Spinal cord (tissue), 9 donors: ENCODE measurements at regions not wholly inside any gene's neighbourhood (a gene's known extent, or its start where the extent isn't known, plus 50 kb on each side); places are given as distances from the start of the nearest gene placed in this dataset.

ENCODE experiments used
- DNase-seq, 6 donors: peaks; one replicate each; pipeline versions ENCODE4 v3.0.0 to v3.0.0-alpha.2; 2013 to 2015; ENCODE audit warnings: low spot score in 6 of 6, low read depth in 4 of 6
- H3K27ac ChIP-seq: one replicate; pipeline ENCODE4 v1.5.1; 2013; ENCODE audit warnings: low read depth, low read length, control low read depth
- H3K27me3 ChIP-seq: one replicate; pipeline ENCODE4 v1.6.1; 2013; ENCODE audit warnings: low read length; ENCODE audit not compliant: control insufficient read depth, insufficient read depth
- H3K36me3 ChIP-seq: one replicate; pipeline ENCODE4 v1.6.1; 2013; ENCODE audit warnings: low read length; ENCODE audit not compliant: control insufficient read depth, insufficient read depth
- H3K4me1 ChIP-seq: one replicate; pipeline ENCODE4 v1.6.1; 2013; ENCODE audit warnings: low read length; ENCODE audit not compliant: control insufficient read depth, insufficient read depth
- H3K4me3 ChIP-seq: one replicate; pipeline ENCODE4 v1.5.1; 2013; ENCODE audit warnings: low read depth, low read length, control low read depth
- H3K9me3 ChIP-seq: one replicate; pipeline ENCODE4 v1.6.1; 2013; ENCODE audit warnings: low read length; ENCODE audit not compliant: control insufficient read depth, insufficient read depth
- WGBS: methylation state at CpG from one replicate; pipeline ENCODE4 v1.1.5; 2013; ENCODE audit warnings: missing lambda C conversion rate; ENCODE audit not compliant: insufficient coverage; 5-methylcytosine and 5-hydroxymethylcytosine counted together
- donor health status: healthy.

DNA sequence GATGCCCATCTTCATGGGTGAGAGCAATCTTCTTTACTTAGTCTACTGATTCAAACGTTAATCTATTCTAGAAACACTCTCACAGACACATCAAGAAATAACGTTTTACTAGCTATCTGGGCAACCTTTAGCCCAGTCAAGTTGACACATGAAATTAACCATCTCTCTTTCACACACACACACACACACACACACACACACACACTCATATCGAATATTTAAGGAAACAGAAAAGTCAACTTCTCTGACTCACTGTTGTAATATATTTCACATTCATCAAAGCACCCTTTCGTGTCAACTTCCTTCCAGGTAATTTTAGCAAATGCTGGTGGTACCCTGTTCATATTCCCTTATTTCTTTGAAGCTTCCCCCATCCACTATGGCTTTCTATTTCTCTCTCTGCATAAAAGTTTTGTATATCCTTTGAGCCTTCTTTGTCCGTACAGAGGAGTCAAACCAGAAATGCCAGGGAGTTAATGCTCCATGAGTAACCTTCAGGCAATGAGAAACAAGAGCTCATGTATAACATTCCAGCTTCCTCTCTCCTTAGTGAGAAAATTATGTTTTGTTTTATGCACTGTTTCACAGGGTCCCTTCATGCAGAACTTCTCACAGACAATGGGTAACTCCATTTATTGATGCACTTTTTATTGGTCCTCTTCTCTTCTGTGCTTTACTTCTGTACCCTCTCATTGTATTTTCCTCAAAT, 335.5 kb upstream of the CBLB start:
- Histone ChIP-seq H3K4me3 (no peak overlapping the region), H3K36me3 (no peaks in the 10 kb centered on the region), H3K4me1 (no peaks in the 10 kb centered on the region), H3K27ac (no peak overlapping the region), H3K9me3 (no peaks in the 10 kb centered on the region), H3K27me3 (no peaks in the 10 kb centered on the region)
- no peak for DNase-seq
- WGBS, result 87% methylated on average over 2 of the region's 5 CpGs

DNA sequence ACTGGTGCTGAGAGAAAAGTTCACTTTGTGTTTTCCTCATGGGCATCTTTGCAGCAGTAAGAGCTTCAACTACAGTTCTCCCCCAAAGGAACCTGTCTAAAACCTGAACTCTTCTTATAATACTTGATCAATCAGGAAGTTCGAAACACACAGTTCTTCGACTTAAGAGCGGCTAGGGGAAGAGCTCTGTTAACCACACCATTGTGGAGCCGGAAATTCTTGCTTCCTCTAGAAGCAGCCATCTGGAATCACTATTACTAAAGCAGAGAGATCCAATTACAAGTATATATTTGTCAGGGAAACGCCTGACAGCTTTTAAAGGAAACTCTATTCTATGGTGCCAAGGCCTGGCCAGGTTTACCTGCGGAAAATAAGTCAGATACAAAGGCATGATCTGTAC, 337.3 kb upstream of the CBLB start:
- Histone ChIP-seq H3K9me3 (no peaks in the 10 kb centered on the region), H3K27ac (no peak overlapping the region), H3K4me3 (no peak overlapping the region), H3K36me3 (no peaks in the 10 kb centered on the region), H3K4me1 (no peaks in the 10 kb centered on the region), H3K27me3 (no peaks in the 10 kb centered on the region)
- peak in 1 of 6 donors; percentile 11 for DNase-seq
- 67% methylated on average over 1 of the region's 6 CpGs for WGBS

- H3K36me3 ChIP-seq, result no peaks in the 10 kb centered on the region
- no peaks in the 10 kb centered on the region for H3K27me3 ChIP-seq
- DNase-seq, result no peak
- H3K4me3 ChIP-seq, result no peak overlapping the region
- no peaks in the 10 kb centered on the region for H3K9me3 ChIP-seq
- no CpG with 5 or more reads among the region's 5 CpGs for WGBS
- no peaks in the 10 kb centered on the region for H3K4me1 ChIP-seq
- H3K27ac ChIP-seq, result no peak overlapping the region
Observed at GRCh38 chr3:106206613-106207012, 337.8 kb upstream of the CBLB start.

- Histone ChIP-seq H3K9me3 (no peaks in the 10 kb centered on the region), H3K27me3 (no peaks in the 10 kb centered on the region), H3K36me3 (no peaks in the 10 kb centered on the region), H3K27ac (no peak overlapping the region), H3K4me3 (no peak overlapping the region), H3K4me1 (no peaks in the 10 kb centered on the region)
- no CpG with 5 or more reads among the region's 4 CpGs for WGBS
- DNase-seq, result peak in 1 of 6 donors; percentile 27
Observed at GRCh38 chr3:106208251-106208650, 339.4 kb upstream of the CBLB start.

GRCh38 chr3:106208967-106209366, 340.2 kb upstream of the CBLB start:
- Histone ChIP-seq H3K27me3 (no peaks in the 10 kb centered on the region), H3K9me3 (no peaks in the 10 kb centered on the region), H3K4me1 (no peaks in the 10 kb centered on the region), H3K27ac (no peak overlapping the region), H3K36me3 (no peaks in the 10 kb centered on the region), H3K4me3 (no peak overlapping the region)
- WGBS, result no CpG with 5 or more reads among the region's 2 CpGs
- peak in 2 of 6 donors; percentile 12 to 19 for DNase-seq

GRCh38 chr3:106209482-106209881, 340.7 kb upstream of the CBLB start:
- no CpG with 5 or more reads among the region's 1 CpG for WGBS
- DNase-seq, result no peak
- H3K27me3 ChIP-seq, result no peaks in the 10 kb centered on the region
- H3K9me3 ChIP-seq, result no peaks in the 10 kb centered on the region
- no peak overlapping the region for H3K4me3 ChIP-seq
- no peak overlapping the region for H3K27ac ChIP-seq
- H3K4me1 ChIP-seq, result no peaks in the 10 kb centered on the region
- H3K36me3 ChIP-seq, result no peaks in the 10 kb centered on the region

DNA sequence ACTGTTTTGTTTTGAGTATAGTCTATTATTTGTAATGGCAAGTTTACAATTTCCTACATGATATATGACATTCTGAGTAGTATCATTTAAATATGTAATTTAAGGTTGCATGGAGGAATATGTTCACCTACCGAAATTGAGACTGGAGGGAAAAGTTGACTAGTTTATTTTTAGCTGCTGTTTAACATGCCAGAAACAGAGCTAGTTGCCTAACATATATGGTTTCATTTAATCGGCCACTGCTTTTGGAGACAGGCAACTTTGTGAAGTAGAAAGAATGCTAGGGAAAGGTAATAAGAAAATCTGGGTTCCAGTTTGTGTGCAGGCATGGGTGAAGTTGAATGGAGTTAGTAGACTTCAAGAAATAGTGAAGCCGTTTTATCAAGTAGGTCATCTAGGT, 342.1 kb upstream of the CBLB start:
- Histone ChIP-seq H3K27ac (no peak overlapping the region), H3K36me3 (no peaks in the 10 kb centered on the region), H3K27me3 (no peaks in the 10 kb centered on the region), H3K4me1 (no peaks in the 10 kb centered on the region), H3K4me3 (no peak overlapping the region), H3K9me3 (no peaks in the 10 kb centered on the region)
- WGBS, result 85% methylated on average over 2 of the region's 3 CpGs
- DNase-seq, result no peak

GRCh38 chr3:106212665-106213222, 343.9 kb upstream of the CBLB start:
- H3K27ac ChIP-seq, result no peak overlapping the region
- WGBS, result no CpG with 5 or more reads among the region's 1 CpG
- no peaks in the 10 kb centered on the region for H3K9me3 ChIP-seq
- H3K4me3 ChIP-seq, result no peak overlapping the region
- no peaks in the 10 kb centered on the region for H3K36me3 ChIP-seq
- DNase-seq, result no peak
- H3K27me3 ChIP-seq, result no peaks in the 10 kb centered on the region
- no peaks in the 10 kb centered on the region for H3K4me1 ChIP-seq

DNA sequence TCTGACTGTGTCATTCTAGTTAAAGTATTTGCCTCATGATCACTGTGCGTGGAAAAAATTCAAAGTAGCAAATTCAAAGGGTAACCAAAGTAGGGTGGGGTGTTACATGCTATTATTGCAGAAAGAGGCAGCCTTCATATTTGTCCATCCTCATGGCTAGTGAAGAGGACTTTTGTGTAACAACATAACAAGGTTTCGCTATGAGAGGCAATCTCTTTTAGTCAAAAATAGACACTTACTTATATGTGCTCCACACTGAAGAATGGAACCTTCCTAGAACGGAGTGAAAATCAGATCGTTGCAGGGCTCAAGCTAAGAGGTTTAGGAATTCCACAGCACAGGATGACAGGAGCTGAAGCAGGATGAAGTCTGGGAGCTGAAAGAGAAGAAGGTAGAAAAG, 345.1 kb upstream of the CBLB start:
- WGBS, result 100% methylated on average over 1 of the region's 4 CpGs
- Histone ChIP-seq H3K4me3 (no peak overlapping the region), H3K4me1 (no peaks in the 10 kb centered on the region), H3K36me3 (no peaks in the 10 kb centered on the region), H3K9me3 (no peaks in the 10 kb centered on the region), H3K27ac (no peak overlapping the region), H3K27me3 (no peaks in the 10 kb centered on the region)
- no peak for DNase-seq

GRCh38 chr3:106214641-106215040, 345.8 kb upstream of the CBLB start:
- no CpG with 5 or more reads among the region's 4 CpGs for whole genome bisulfite sequencing
- H3K27ac ChIP-seq, result no peak overlapping the region
- no peaks in the 10 kb centered on the region for H3K27me3 ChIP-seq
- H3K4me3 ChIP-seq, result no peak overlapping the region
- no peaks in the 10 kb centered on the region for H3K4me1 ChIP-seq
- H3K9me3 ChIP-seq, result no peaks in the 10 kb centered on the region
- no peaks in the 10 kb centered on the region for H3K36me3 ChIP-seq
- DNase-seq, result no peak
